Sigmoid colon (tissue), 4 donors: ENCODE measurements at regions not wholly inside any gene's neighbourhood (a gene's known extent, or its start where the extent isn't known, plus 50 kb on each side); places are given as distances from the start of the nearest gene placed in this dataset.

ENCODE experiments used
- EP300 ChIP-seq, 4 donors: sonication (generic); formaldehyde crosslinking; IDR thresholded peaks; one replicate each; pipeline ENCODE4 v1.6.1; 2017; ENCODE audit warnings: antibody characterized with exemption in 4 of 4
- POLR2A ChIP-seq, 2 donors: fragments of 450-650 bp; IDR thresholded peaks; one replicate each; pipeline ENCODE4 v1.6.1; 2016; ENCODE audit warnings: antibody characterized with exemption in 2 of 2, mild to moderate bottlenecking in 2 of 2, moderate library complexity in 2 of 2
- POLR2AphosphoS5 ChIP-seq, 4 donors: sonication (generic); formaldehyde crosslinking; IDR thresholded peaks; one replicate each; pipeline ENCODE4 v1.6.1; 2017; ENCODE audit warnings: antibody characterized with exemption in 4 of 4
- TF ChIP-seq, protein P1 (sequence below), 4 experiments: fragments of 450-650 bp in 3 of 4; fragments of 200-600 bp in 1 of 4; IDR thresholded peaks; one replicate each; pipeline ENCODE4 v1.5.1; 2016 to 2019; ENCODE audit warnings: antibody characterized with exemption in 4 of 4, mild to moderate bottlenecking in 3 of 4, moderate library complexity in 2 of 4

DNA sequence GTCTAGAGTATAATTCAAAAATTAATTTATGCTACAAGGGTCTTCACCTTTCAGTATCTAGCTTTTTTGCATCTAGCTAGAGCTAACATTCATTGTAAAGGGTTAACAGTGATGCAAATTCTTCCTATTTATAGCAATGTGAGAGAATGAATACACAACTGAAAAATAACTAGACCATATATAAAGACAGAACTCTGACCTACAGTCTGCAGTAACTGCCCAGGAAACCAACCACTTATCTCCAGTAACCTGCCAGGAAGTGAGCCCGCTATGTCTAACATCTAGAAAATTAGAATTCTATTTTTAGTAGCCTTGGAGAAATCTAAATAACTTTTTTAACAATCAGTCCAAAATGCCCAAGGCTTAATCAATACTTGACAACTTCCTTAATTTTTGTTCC lies 1021.9 kb downstream of the LRFN5 start:
- TF ChIP-seq, protein P1, sequence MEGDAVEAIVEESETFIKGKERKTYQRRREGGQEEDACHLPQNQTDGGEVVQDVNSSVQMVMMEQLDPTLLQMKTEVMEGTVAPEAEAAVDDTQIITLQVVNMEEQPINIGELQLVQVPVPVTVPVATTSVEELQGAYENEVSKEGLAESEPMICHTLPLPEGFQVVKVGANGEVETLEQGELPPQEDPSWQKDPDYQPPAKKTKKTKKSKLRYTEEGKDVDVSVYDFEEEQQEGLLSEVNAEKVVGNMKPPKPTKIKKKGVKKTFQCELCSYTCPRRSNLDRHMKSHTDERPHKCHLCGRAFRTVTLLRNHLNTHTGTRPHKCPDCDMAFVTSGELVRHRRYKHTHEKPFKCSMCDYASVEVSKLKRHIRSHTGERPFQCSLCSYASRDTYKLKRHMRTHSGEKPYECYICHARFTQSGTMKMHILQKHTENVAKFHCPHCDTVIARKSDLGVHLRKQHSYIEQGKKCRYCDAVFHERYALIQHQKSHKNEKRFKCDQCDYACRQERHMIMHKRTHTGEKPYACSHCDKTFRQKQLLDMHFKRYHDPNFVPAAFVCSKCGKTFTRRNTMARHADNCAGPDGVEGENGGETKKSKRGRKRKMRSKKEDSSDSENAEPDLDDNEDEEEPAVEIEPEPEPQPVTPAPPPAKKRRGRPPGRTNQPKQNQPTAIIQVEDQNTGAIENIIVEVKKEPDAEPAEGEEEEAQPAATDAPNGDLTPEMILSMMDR (IDR thresholded peaks at IDR 0.05) = no peak
- TF ChIP-seq POLR2A (IDR thresholded peaks at IDR 0.05) (no peak), EP300 (IDR thresholded peaks at IDR 0.05) (no peak), POLR2AphosphoS5 (IDR thresholded peaks at IDR 0.05) (no peak)
